Nephron progenitor cell (in vitro differentiated cells): ENCODE measurements at regions not wholly inside any gene's neighbourhood (a gene's known extent, or its start where the extent isn't known, plus 50 kb on each side); places are given as distances from the start of the nearest gene placed in this dataset.
A peak's percentile ranks its signal among the peaks of the same experiment; 100 is the strongest.

Experiments
- DNase-seq: peaks from one replicate; pipeline ENCODE4 v3.0.0; 2021
- H3K27ac Mint-ChIP-seq: 2 replicates; pipeline ENCODE4 v1.8.0; 2021; ENCODE audit warnings: mild to moderate bottlenecking, moderate library complexity, mixed read lengths
- H3K27me3 Mint-ChIP-seq: 2 replicates; pipeline ENCODE4 v1.8.0; 2021; ENCODE audit warnings: mild to moderate bottlenecking, low read depth, mixed read lengths; ENCODE audit not compliant: poor library complexity
- H3K36me3 Mint-ChIP-seq: 2 replicates; pipeline ENCODE4 v1.8.0; 2021; ENCODE audit warnings: low read depth, mixed read lengths
- H3K4me1 Mint-ChIP-seq: 2 replicates; pipeline ENCODE4 v1.8.0; 2021; ENCODE audit warnings: mixed read lengths
- H3K4me3 Mint-ChIP-seq: 2 replicates; pipeline ENCODE4 v1.8.0; 2021; ENCODE audit warnings: mild to moderate bottlenecking, moderate library complexity, mixed read lengths
- H3K9me3 Mint-ChIP-seq: 2 replicates; pipeline ENCODE4 v1.8.0; 2021; ENCODE audit warnings: mild to moderate bottlenecking, moderate library complexity, mixed read lengths
- CTCF ChIP-seq: fragments of 200-600 bp; sonication (generic); IDR thresholded peaks from 2 replicates; pipeline ENCODE4 v1.5.0; 2021; ENCODE audit warnings: antibody characterized with exemption

- H3K4me1 Mint-ChIP-seq, result no peaks in the 10 kb centered on the region
- TF ChIP-seq CTCF, result no peak
- no peak for DNase-seq
- no peaks in the 10 kb centered on the region for H3K36me3 Mint-ChIP-seq
- peaks cover under 1% of the 10 kb centered on the region for H3K27me3 Mint-ChIP-seq
- H3K27ac Mint-ChIP-seq, result no peak overlapping the region
- H3K4me3 Mint-ChIP-seq, result no peak overlapping the region
- H3K9me3 Mint-ChIP-seq, result peaks cover 1% of the 10 kb centered on the region
Measured at GRCh38 chr10:28869606-28870201, 192.4 kb downstream of the BAMBI start.

GRCh38 chr10:28871665-28872064 lies 194.3 kb downstream of the BAMBI start:
- no peak for DNase-seq
- Mint-ChIP-seq H3K27ac (no peak overlapping the region), H3K27me3 (peaks cover 8% of the 10 kb centered on the region), H3K4me3 (no peak overlapping the region), H3K4me1 (peaks cover 12% of the 10 kb centered on the region), H3K36me3 (no peaks in the 10 kb centered on the region), H3K9me3 (peaks cover 5% of the 10 kb centered on the region)
- no peak for TF ChIP-seq CTCF

GRCh38 chr10:28872587-28873165 lies 195.4 kb downstream of the BAMBI start:
- H3K4me1 Mint-ChIP-seq, result peaks cover 15% of the 10 kb centered on the region
- no peaks in the 10 kb centered on the region for H3K36me3 Mint-ChIP-seq
- DNase-seq, result no peak

GRCh38 chr10:28873540-28873939 lies 196.2 kb downstream of the BAMBI start:
- Mint-ChIP-seq H3K27ac (no peak overlapping the region), H3K4me1 (peaks cover 24% of the 10 kb centered on the region), H3K4me3 (no peak overlapping the region), H3K9me3 (peaks cover 5% of the 10 kb centered on the region), H3K27me3 (peaks cover 11% of the 10 kb centered on the region), H3K36me3 (no peaks in the 10 kb centered on the region)
- no peak for TF ChIP-seq CTCF
- DNase-seq, result no peak

More at GRCh38 chr10:28872587-28873165, 195.4 kb downstream of the BAMBI start:
- Mint-ChIP-seq H3K27me3 (peaks cover 11% of the 10 kb centered on the region), H3K4me3 (no peak overlapping the region), H3K9me3 (peaks cover 5% of the 10 kb centered on the region), H3K27ac (no peak overlapping the region)
- TF ChIP-seq CTCF, result no peak

- H3K36me3 Mint-ChIP-seq, result no peaks in the 10 kb centered on the region
- peaks cover 11% of the 10 kb centered on the region for H3K27me3 Mint-ChIP-seq
- H3K9me3 Mint-ChIP-seq, result peaks cover 5% of the 10 kb centered on the region
- no peak for TF ChIP-seq CTCF
- H3K4me1 Mint-ChIP-seq, result peaks cover 28% of the 10 kb centered on the region
- no peak overlapping the region for H3K27ac Mint-ChIP-seq
- no peak for DNase-seq
- no peak overlapping the region for H3K4me3 Mint-ChIP-seq
Measured at GRCh38 chr10:28874210-28874609, 196.9 kb downstream of the BAMBI start.

- peak; percentile 19 for DNase-seq
- Mint-ChIP-seq H3K4me3 (peak overlapping the region; percentile 5), H3K9me3 (peaks cover 5% of the 10 kb centered on the region), H3K4me1 (peaks cover 36% of the 10 kb centered on the region), H3K27me3 (peaks cover 14% of the 10 kb centered on the region), H3K27ac (no peak overlapping the region), H3K36me3 (no peaks in the 10 kb centered on the region)
- no peak for TF ChIP-seq CTCF
Measured at GRCh38 chr10:28875549-28876081, 198.3 kb downstream of the BAMBI start.
